Ectodermal cell (in vitro differentiated cells): ENCODE measurements at regions not wholly inside any gene's neighbourhood (a gene's known extent, or its start where the extent isn't known, plus 50 kb on each side); places are given as distances from the start of the nearest gene placed in this dataset.

Experiments
- H3K27ac ChIP-seq: 2 replicates; pipeline ENCODE4 v1.7.0; 2013; ENCODE audit warnings: mild to moderate bottlenecking, low read depth, low read length; ENCODE audit not compliant: insufficient read depth, poor library complexity, severe bottlenecking
- H3K27me3 ChIP-seq: 2 replicates; pipeline ENCODE4 v1.7.0; 2013; ENCODE audit warnings: mild to moderate bottlenecking, low read length; ENCODE audit not compliant: insufficient read depth, control insufficient read depth, poor library complexity, severe bottlenecking
- H3K36me3 ChIP-seq: one replicate; pipeline ENCODE4 v1.7.0; 2013; ENCODE audit warnings: low read length; ENCODE audit not compliant: control insufficient read depth, insufficient read depth
- H3K4me1 ChIP-seq: one replicate; pipeline ENCODE4 v1.7.0; 2013; ENCODE audit warnings: low read length; ENCODE audit not compliant: control insufficient read depth, insufficient read depth
- H3K4me3 ChIP-seq: 2 replicates; pipeline ENCODE4 v1.7.0; 2013; ENCODE audit warnings: low read depth, low read length, control low read depth; ENCODE audit not compliant: insufficient read depth
- H3K9me3 ChIP-seq: 2 replicates; pipeline ENCODE4 v1.7.0; 2013; ENCODE audit warnings: mild to moderate bottlenecking, low read length, moderate library complexity; ENCODE audit not compliant: control insufficient read depth
- WGBS, 2 experiments: methylation state at CpG; one replicate each; pipeline ENCODE4 v1.1.7; 2013; ENCODE audit warnings: missing lambda C conversion rate in 2 of 2; 5-methylcytosine and 5-hydroxymethylcytosine counted together

GRCh38 chr1:82165304-82165703, 364.6 kb downstream of the ADGRL2 start:
- peaks cover 14% of the 10 kb centered on the region for H3K4me1 ChIP-seq
- WGBS, 2 experiments: 96% methylated on average over 3 of the region's 3 CpGs
- H3K27me3 ChIP-seq: no peaks in the 10 kb centered on the region
- no peak overlapping the region for H3K4me3 ChIP-seq
- no peaks in the 10 kb centered on the region for H3K9me3 ChIP-seq
- no peak overlapping the region for H3K27ac ChIP-seq
- no peaks in the 10 kb centered on the region for H3K36me3 ChIP-seq

- Histone ChIP-seq H3K4me1 (peaks cover 14% of the 10 kb centered on the region), H3K27me3 (no peaks in the 10 kb centered on the region), H3K9me3 (no peaks in the 10 kb centered on the region), H3K4me3 (no peak overlapping the region), H3K36me3 (no peaks in the 10 kb centered on the region), H3K27ac (no peak overlapping the region)
- 88 to 93% methylated on average over 5 to 7 of the region's 7 CpGs for WGBS, 2 experiments
Observed at GRCh38 chr1:82162486-82163420, 362.0 kb downstream of the ADGRL2 start.

- Histone ChIP-seq H3K4me1 (peaks cover 14% of the 10 kb centered on the region), H3K9me3 (no peaks in the 10 kb centered on the region), H3K27me3 (no peaks in the 10 kb centered on the region), H3K4me3 (no peak overlapping the region), H3K36me3 (no peaks in the 10 kb centered on the region), H3K27ac (no peak overlapping the region)
- WGBS, 2 experiments: 79 to 83% methylated on average over 9 of the region's 10 CpGs
Observed at GRCh38 chr1:82161700-82162141, 361.0 kb downstream of the ADGRL2 start.

- 97 to 99% methylated on average over 3 of the region's 3 CpGs for WGBS, 2 experiments
- no peak overlapping the region for H3K27ac ChIP-seq
- no peak overlapping the region for H3K4me3 ChIP-seq
Observed at GRCh38 chr1:82160903-82161302, 360.2 kb downstream of the ADGRL2 start.

GRCh38 chr1:82160036-82160435, 359.3 kb downstream of the ADGRL2 start:
- Histone ChIP-seq H3K27ac (no peak overlapping the region), H3K36me3 (no peaks in the 10 kb centered on the region), H3K27me3 (no peaks in the 10 kb centered on the region), H3K4me3 (no peak overlapping the region), H3K9me3 (no peaks in the 10 kb centered on the region), H3K4me1 (peaks cover 14% of the 10 kb centered on the region)
- WGBS, 2 experiments: 97 to 98% methylated on average over 5 of the region's 5 CpGs

More at GRCh38 chr1:82160903-82161302, 360.2 kb downstream of the ADGRL2 start:
- H3K36me3 ChIP-seq: no peaks in the 10 kb centered on the region
- H3K9me3 ChIP-seq: no peaks in the 10 kb centered on the region
- H3K4me1 ChIP-seq: peaks cover 14% of the 10 kb centered on the region
- H3K27me3 ChIP-seq: no peaks in the 10 kb centered on the region

GRCh38 chr1:82158981-82159380, 358.2 kb downstream of the ADGRL2 start:
- no peaks in the 10 kb centered on the region for H3K27me3 ChIP-seq
- H3K4me3 ChIP-seq: no peak overlapping the region
- H3K36me3 ChIP-seq: no peaks in the 10 kb centered on the region
- no peaks in the 10 kb centered on the region for H3K9me3 ChIP-seq
- H3K27ac ChIP-seq: no peak overlapping the region
- H3K4me1 ChIP-seq: peaks cover 14% of the 10 kb centered on the region
- 97 to 99% methylated on average over 4 of the region's 4 CpGs for WGBS, 2 experiments

GRCh38 chr1:82154219-82154970, 353.7 kb downstream of the ADGRL2 start:
- Histone ChIP-seq H3K27me3 (no peaks in the 10 kb centered on the region), H3K4me3 (no peak overlapping the region), H3K27ac (no peak overlapping the region), H3K4me1 (no peaks in the 10 kb centered on the region), H3K9me3 (no peaks in the 10 kb centered on the region), H3K36me3 (no peaks in the 10 kb centered on the region)
- WGBS, 2 experiments: 67 to 69% methylated on average over 4 of the region's 4 CpGs

GRCh38 chr1:82153752-82154151, 353.0 kb downstream of the ADGRL2 start:
- Histone ChIP-seq H3K27me3 (no peaks in the 10 kb centered on the region), H3K9me3 (no peaks in the 10 kb centered on the region), H3K4me1 (no peaks in the 10 kb centered on the region), H3K4me3 (no peak overlapping the region), H3K27ac (no peak overlapping the region), H3K36me3 (no peaks in the 10 kb centered on the region)

- Histone ChIP-seq H3K4me3 (no peak overlapping the region), H3K9me3 (no peaks in the 10 kb centered on the region), H3K27me3 (no peaks in the 10 kb centered on the region), H3K36me3 (no peaks in the 10 kb centered on the region), H3K4me1 (no peaks in the 10 kb centered on the region), H3K27ac (no peak overlapping the region)
Observed at GRCh38 chr1:82153272-82153629, 352.5 kb downstream of the ADGRL2 start.
